Astrocyte (in vitro differentiated cells and primary cell): ENCODE measurements at regions not wholly inside any gene's neighbourhood (a gene's known extent, or its start where the extent isn't known, plus 50 kb on each side); places are given as distances from the start of the nearest gene placed in this dataset.

Experiments used
- DNase-seq: peaks from one replicate; pipeline ENCODE4 v3.0.0-alpha.2; 2010; ENCODE audit warnings: low read depth
- FAIRE-seq: peaks from 2 replicates; lab custom pipeline; 2011; peaks lifted over from hg19 to GRCh38; lab: Jason Lieb, UNC
- H2AFZ ChIP-seq: 2 replicates; pipeline ENCODE4 v1.6.0; 2012; ENCODE audit warnings: low read depth, low read length, inconsistent platforms
- H3K27ac ChIP-seq: 2 replicates; pipeline ENCODE4 v1.5.1; 2011; ENCODE audit warnings: low read depth, low read length, inconsistent platforms
- H3K27me3 ChIP-seq: 2 replicates; pipeline ENCODE4 v1.6.0; 2011; ENCODE audit warnings: low read length, inconsistent platforms; ENCODE audit not compliant: insufficient read depth
- H3K36me3 ChIP-seq: 2 replicates; pipeline ENCODE4 v1.5.1; 2011; ENCODE audit warnings: low read length, inconsistent platforms; ENCODE audit not compliant: insufficient read depth
- H3K4me1 ChIP-seq: 2 replicates; pipeline ENCODE4 v1.5.1; 2011; ENCODE audit warnings: low read length, inconsistent platforms; ENCODE audit not compliant: insufficient read depth
- H3K4me2 ChIP-seq: 2 replicates; pipeline ENCODE4 v1.6.0; 2012; ENCODE audit warnings: low read length, inconsistent platforms
- H3K4me3 ChIP-seq: 2 replicates; pipeline ENCODE4 v1.5.1; 2011; ENCODE audit warnings: low read depth, mild to moderate bottlenecking, low read length, inconsistent platforms; ENCODE audit not compliant: insufficient read depth
- H3K79me2 ChIP-seq: 2 replicates; pipeline ENCODE4 v1.6.0; 2012; ENCODE audit warnings: mild to moderate bottlenecking, low read length, inconsistent platforms; ENCODE audit not compliant: insufficient read depth
- H3K9ac ChIP-seq: 2 replicates; pipeline ENCODE4 v1.6.0; 2012; ENCODE audit warnings: mild to moderate bottlenecking, low read length, inconsistent platforms
- H3K9me3 ChIP-seq: 2 replicates; pipeline ENCODE4 v1.5.1; 2012; ENCODE audit warnings: low read depth, mild to moderate bottlenecking, low read length, inconsistent platforms; ENCODE audit not compliant: insufficient read depth
- H4K20me1 ChIP-seq: 2 replicates; pipeline ENCODE4 v1.6.0; 2012; ENCODE audit warnings: low read length, inconsistent platforms; ENCODE audit not compliant: insufficient read depth
- H3K27ac Mint-ChIP-seq: one replicate; pipeline ENCODE4 v1.8.0; 2021; ENCODE audit warnings: mild to moderate bottlenecking, mixed read lengths; ENCODE audit not compliant: unreplicated experiment
- H3K27me3 Mint-ChIP-seq: one replicate; pipeline ENCODE4 v1.8.0; 2021; ENCODE audit warnings: low read depth, mixed read lengths; ENCODE audit not compliant: unreplicated experiment
- H3K36me3 Mint-ChIP-seq: one replicate; pipeline ENCODE4 v1.8.0; 2021; ENCODE audit warnings: low read depth, mixed read lengths; ENCODE audit not compliant: unreplicated experiment
- H3K4me1 Mint-ChIP-seq: one replicate; pipeline ENCODE4 v1.8.0; 2021; ENCODE audit warnings: low read depth, mixed read lengths; ENCODE audit not compliant: unreplicated experiment
- H3K4me3 Mint-ChIP-seq: one replicate; pipeline ENCODE4 v1.8.0; 2021; ENCODE audit warnings: mild to moderate bottlenecking, moderate library complexity, mixed read lengths; ENCODE audit not compliant: unreplicated experiment
- H3K9me3 Mint-ChIP-seq: one replicate; pipeline ENCODE4 v1.8.0; 2021; ENCODE audit warnings: mild to moderate bottlenecking, mixed read lengths; ENCODE audit not compliant: unreplicated experiment
- CTCF ChIP-seq: IDR thresholded peaks from 2 replicates; pipeline ENCODE4 v1.5.1; 2011; ENCODE audit warnings: low read depth, mild to moderate bottlenecking, inconsistent platforms, low read length, moderate library complexity; ENCODE audit not compliant: insufficient read depth
- EZH2 ChIP-seq: IDR thresholded peaks from 2 replicates; pipeline ENCODE4 v1.6.1; 2012; ENCODE audit warnings: mild to moderate bottlenecking, low read length, inconsistent platforms; ENCODE audit not compliant: insufficient read depth

- Histone ChIP-seq H3K79me2 (no peaks in the 10 kb centered on the region), H2AFZ (no peak overlapping the region), H3K27ac (no peak overlapping the region), H3K36me3 (no peaks in the 10 kb centered on the region), H3K27me3 (no peaks in the 10 kb centered on the region), H3K9me3 (peaks cover 2% of the 10 kb centered on the region), H4K20me1 (no peaks in the 10 kb centered on the region), H3K4me1 (no peaks in the 10 kb centered on the region), H3K9ac (no peak overlapping the region), H3K4me2 (no peak overlapping the region), H3K4me3 (no peak overlapping the region)
- Mint-ChIP-seq H3K9me3 (peaks cover 7% of the 10 kb centered on the region), H3K27ac (no peak overlapping the region), H3K4me3 (no peak overlapping the region), H3K4me1 (no peaks in the 10 kb centered on the region), H3K36me3 (no peaks in the 10 kb centered on the region), H3K27me3 (no peaks in the 10 kb centered on the region)
- FAIRE-seq (no peak), DNase-seq (no peak)
- no peak for TF ChIP-seq CTCF
- TF ChIP-seq EZH2: no peak
These were observed 58.6 kb upstream of the CCT8L2 start for GRCh38 chr22:16651217-16651616.
